ENCODE measurements at regions not wholly inside any gene's neighbourhood (a gene's known extent, or its start where the extent isn't known, plus 50 kb on each side); places are given as distances from the start of the nearest gene placed in this dataset.
"Not testable (repeated sequence)": the region's sequence is repeated elsewhere in the genome, so short reads cannot be mapped to it uniquely, and the experiment has no call there.

DNA sequence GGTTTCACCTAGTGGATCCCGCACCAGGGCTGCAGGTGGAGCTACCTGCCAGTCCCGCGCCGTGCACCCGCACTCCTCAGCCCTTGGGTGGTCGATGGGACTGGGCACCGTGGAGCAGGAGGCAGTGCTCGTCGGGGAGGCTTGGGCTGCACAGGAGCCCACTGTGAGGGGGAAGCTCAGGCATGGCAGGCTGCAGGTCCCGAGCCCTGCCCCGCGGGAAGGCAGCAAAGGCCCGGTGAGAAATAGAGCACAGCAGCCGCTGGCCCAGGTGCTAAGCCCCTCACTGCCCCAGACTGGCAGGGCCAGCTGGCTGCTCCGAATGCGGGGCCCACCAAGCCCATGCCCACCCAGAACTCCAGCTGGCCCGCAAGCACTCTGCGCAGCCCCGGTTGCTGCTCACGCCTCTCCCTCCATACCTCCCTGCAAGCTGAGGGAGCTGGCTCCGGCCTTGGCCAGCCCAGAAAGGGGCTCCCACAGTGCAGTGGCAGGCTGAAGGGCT, 872.7 kb downstream of the PCDH17 start:
- H3K27me3 ChIP-seq (ENCODE audit: control insufficient read depth, insufficient read depth, low read length); H3K9ac ChIP-seq (ENCODE audit: low read depth, low read length); H3K9me3 ChIP-seq (replicated peaks; ENCODE audit: low read length); H3K4me1 ChIP-seq (ENCODE audit: control insufficient read depth, insufficient read depth, low read length); H3K36me3 ChIP-seq (ENCODE audit: insufficient read depth, low read length); H3K4me2 ChIP-seq (ENCODE audit: low read length); H3K4me3 ChIP-seq (ENCODE audit: low read length): not testable (repeated sequence)

DNA sequence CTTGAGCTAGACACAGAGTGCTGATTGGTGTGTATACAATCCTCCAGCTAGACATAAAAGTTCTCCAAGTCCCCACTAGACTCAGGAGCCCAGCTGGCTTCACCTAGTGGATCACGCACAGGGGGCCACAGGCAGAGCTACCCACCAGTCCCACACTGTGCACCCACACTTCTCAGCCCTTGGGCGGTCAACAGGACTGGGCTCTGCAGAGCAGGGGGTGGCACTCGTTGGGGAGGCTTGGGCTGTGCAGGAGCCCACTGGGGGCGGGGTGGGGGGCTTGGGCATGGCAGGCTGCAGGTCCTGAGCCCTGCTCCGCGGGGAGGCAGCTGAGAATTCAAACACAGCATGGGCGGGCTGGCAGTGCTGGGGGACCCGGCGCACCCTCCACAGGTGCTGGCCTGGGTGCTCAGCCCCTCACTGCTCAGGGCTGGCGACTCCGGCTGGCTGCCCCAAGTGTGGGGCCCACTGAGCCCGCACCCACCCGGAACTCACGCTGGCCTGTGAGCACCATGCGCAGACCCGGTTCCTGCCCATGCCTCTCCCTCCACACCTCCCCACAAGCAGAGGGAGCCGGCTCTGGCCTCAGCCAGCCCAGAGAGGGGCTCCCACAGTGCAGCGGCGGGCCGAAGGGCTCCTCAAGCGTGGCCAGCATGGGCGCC, 873.8 kb downstream of the PCDH17 start:
- H3K36me3 ChIP-seq (ENCODE audit: insufficient read depth, low read length); H3K4me2 ChIP-seq (ENCODE audit: low read length); H3K4me1 ChIP-seq (ENCODE audit: control insufficient read depth, insufficient read depth, low read length); H3K27me3 ChIP-seq (ENCODE audit: control insufficient read depth, insufficient read depth, low read length); H3K9me3 ChIP-seq (replicated peaks; ENCODE audit: low read length); H3K4me3 ChIP-seq (ENCODE audit: low read length); H3K9ac ChIP-seq (ENCODE audit: low read depth, low read length): not testable (repeated sequence)

DNA sequence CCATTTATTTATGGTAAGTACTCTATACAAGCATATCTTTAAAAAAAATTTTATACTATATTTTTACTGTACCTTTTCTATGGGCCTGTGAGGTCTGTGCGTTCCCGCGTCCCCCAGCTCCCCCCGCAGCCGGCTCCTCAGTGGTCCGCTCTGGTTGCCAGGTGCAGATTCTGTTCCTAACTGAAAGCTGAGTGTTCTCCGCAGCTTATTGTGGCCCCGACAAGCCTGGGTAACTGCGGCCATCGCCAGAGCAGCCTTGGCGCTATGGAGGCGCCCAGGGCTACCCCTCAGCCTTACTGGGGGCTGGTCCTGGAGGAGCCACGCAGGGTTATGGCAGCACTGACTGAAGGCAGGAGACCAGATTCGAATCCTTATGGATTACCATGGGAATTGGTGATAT, 896.8 kb downstream of the PCDH17 start:
- H3K36me3 ChIP-seq (ENCODE audit: insufficient read depth, low read length), result no peaks in the 10 kb centered on the region
- no peak overlapping the region for H3K4me2 ChIP-seq (ENCODE audit: low read length)
- no peaks in the 10 kb centered on the region for H3K4me1 ChIP-seq (ENCODE audit: control insufficient read depth, insufficient read depth, low read length)
- no peaks in the 10 kb centered on the region for H3K27me3 ChIP-seq (ENCODE audit: control insufficient read depth, insufficient read depth, low read length)
- H3K9me3 ChIP-seq (replicated peaks; ENCODE audit: low read length), result no peaks in the 10 kb centered on the region
- no peak overlapping the region for H3K9ac ChIP-seq (ENCODE audit: low read depth, low read length)
- H3K4me3 ChIP-seq (ENCODE audit: low read length), result no peak overlapping the region

DNA sequence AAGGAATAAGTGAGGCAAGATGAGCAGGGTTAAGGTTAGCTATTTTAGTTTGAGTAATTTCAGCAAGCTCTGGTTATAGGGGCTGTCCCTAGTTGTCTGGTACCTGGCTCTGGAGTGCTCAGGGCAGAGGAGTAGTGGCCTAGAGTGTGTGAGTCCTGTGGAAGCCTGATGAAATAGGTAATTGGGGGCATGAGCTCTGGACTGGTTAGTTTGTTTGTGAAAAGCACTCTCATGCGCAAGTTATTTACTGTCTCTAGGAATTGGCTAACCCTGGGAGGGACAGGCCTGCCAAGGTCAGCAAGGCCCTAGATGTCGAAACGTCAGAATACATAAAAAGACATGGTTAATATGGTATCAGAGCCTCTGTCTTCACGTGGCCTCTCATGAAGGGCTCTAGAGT, 900.1 kb downstream of the PCDH17 start:
- H3K9me3 ChIP-seq (replicated peaks; ENCODE audit: low read length), result no peaks in the 10 kb centered on the region
- no peak overlapping the region for H3K9ac ChIP-seq (ENCODE audit: low read depth, low read length)
- H3K36me3 ChIP-seq (ENCODE audit: insufficient read depth, low read length), result no peaks in the 10 kb centered on the region
- no peak overlapping the region for H3K4me3 ChIP-seq (ENCODE audit: low read length)
- H3K4me2 ChIP-seq (ENCODE audit: low read length), result no peak overlapping the region
- no peaks in the 10 kb centered on the region for H3K27me3 ChIP-seq (ENCODE audit: control insufficient read depth, insufficient read depth, low read length)
- H3K4me1 ChIP-seq (ENCODE audit: control insufficient read depth, insufficient read depth, low read length), result no peaks in the 10 kb centered on the region

DNA sequence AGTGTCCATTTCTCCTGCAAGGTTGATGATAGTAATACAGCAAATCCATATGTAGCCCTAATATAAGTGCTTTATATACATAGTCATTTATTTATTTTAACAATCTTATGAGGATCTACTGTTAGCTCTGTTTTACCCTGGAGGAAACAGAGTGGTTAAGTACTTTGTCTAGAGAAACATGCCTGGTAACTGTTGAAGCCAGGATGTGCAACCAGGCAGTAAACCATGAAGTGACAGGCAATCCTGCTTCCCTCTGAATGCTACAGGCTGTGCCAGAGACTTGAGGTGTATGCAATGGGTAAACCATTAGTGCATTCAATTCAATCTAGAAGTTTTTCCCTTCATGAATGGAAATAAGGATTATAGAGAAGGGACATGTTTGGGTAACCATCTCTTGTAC, 911.0 kb downstream of the PCDH17 start:
- H3K9ac ChIP-seq (ENCODE audit: low read depth, low read length), result no peak overlapping the region
- H3K4me2 ChIP-seq (ENCODE audit: low read length), result no peak overlapping the region
- H3K27me3 ChIP-seq (ENCODE audit: control insufficient read depth, insufficient read depth, low read length), result no peaks in the 10 kb centered on the region
- H3K4me1 ChIP-seq (ENCODE audit: control insufficient read depth, insufficient read depth, low read length), result no peaks in the 10 kb centered on the region
- peaks cover 7% of the 10 kb centered on the region for H3K9me3 ChIP-seq (replicated peaks; ENCODE audit: low read length)
- H3K36me3 ChIP-seq (ENCODE audit: insufficient read depth, low read length), result no peaks in the 10 kb centered on the region
- no peak overlapping the region for H3K4me3 ChIP-seq (ENCODE audit: low read length)

DNA sequence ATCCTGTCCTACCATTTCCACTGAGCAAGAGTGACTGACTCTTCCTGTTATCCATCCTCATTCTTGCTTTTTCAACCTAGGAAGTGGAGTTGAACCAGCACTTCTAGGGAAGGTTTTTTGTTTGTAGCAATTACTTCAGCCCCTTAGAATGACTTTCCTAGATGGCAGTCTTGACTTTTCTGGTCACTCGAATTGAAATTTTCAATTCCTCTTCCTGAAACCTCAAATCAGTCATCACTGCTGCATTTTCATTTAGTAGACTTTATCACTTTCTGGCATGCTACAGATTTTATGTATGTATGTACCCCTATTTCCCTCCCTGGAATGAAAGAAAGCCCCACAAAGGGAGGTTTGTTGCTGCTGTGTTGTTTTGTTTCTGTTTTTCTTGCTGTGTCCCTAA, 915.9 kb downstream of the PCDH17 start:
- Histone ChIP-seq H3K36me3 (ENCODE audit: insufficient read depth, low read length) (no peaks in the 10 kb centered on the region), H3K27me3 (ENCODE audit: control insufficient read depth, insufficient read depth, low read length) (no peaks in the 10 kb centered on the region), H3K4me3 (ENCODE audit: low read length) (no peak overlapping the region), H3K9ac (ENCODE audit: low read depth, low read length) (no peak overlapping the region), H3K9me3 (replicated peaks; ENCODE audit: low read length) (peaks cover 14% of the 10 kb centered on the region), H3K4me2 (ENCODE audit: low read length) (no peak overlapping the region), H3K4me1 (ENCODE audit: control insufficient read depth, insufficient read depth, low read length) (no peaks in the 10 kb centered on the region)

DNA sequence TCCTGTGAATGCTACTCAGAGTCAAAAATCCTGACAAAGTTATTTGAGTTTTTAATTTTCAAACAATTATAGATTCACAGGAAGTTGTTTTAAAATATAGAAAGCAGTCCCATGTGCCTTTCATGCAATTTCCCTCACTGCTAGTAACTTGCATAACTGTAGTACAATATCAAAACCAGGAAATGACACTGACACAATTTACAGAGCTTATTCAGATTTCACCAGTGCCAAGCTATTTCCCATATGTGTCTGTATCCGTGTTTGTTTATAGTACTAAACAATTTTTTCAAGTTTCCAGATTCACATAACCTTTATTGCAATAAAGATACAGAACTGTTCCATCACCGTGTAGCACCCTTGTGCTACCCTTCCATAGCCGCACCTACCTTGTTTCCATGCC, 934.6 kb downstream of the PCDH17 start:
- H3K4me3 ChIP-seq (ENCODE audit: low read length), result no peak overlapping the region
- H3K36me3 ChIP-seq (ENCODE audit: insufficient read depth, low read length), result no peaks in the 10 kb centered on the region
- no peaks in the 10 kb centered on the region for H3K4me1 ChIP-seq (ENCODE audit: control insufficient read depth, insufficient read depth, low read length)
- peaks cover 7% of the 10 kb centered on the region for H3K9me3 ChIP-seq (replicated peaks; ENCODE audit: low read length)
- no peak overlapping the region for H3K9ac ChIP-seq (ENCODE audit: low read depth, low read length)
- no peaks in the 10 kb centered on the region for H3K27me3 ChIP-seq (ENCODE audit: control insufficient read depth, insufficient read depth, low read length)
- no peak overlapping the region for H3K4me2 ChIP-seq (ENCODE audit: low read length)

DNA sequence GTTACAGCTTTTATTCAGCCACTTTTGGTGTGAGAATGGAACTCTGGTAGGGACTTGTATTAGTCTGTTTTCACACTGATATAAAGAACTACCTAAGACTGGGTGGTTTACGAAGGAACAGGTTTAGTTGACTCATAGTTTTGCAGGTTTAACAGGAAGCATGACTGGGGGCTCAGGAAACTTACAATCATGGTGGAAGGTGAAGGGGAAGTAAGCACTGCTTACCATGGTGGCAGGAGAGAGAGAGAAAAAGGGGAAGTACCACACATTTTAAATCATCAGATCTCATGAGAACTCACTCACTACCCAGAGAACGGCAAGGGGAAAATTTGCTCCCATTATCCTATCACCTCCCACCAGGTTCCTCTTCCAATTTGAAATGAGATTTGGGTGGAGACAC, 942.2 kb downstream of the PCDH17 start:
- H3K27me3 ChIP-seq (ENCODE audit: control insufficient read depth, insufficient read depth, low read length), result no peaks in the 10 kb centered on the region
- no peak overlapping the region for H3K4me2 ChIP-seq (ENCODE audit: low read length)
- H3K9me3 ChIP-seq (replicated peaks; ENCODE audit: low read length), result peaks cover 6% of the 10 kb centered on the region

DNA sequence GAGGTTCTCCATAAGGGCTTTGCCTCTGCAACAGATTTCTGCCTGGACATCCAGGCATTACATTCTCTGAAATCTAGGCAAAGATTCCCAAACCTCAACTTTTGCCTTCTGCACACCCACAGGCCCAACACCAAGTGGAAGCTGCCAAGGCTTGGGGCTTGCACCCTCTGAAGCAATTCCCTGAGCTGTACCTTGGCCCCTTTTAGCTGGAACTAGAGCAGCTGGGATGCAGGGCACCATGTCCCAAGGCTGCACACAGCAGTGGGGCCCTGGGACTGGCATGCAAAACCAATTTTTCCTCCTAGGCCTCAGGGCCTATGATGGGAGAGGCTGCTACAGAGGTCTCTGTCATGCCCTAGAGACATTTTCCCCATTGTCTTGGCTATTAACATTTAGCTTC, 943.2 kb downstream of the PCDH17 start:
- Histone ChIP-seq H3K4me1 (ENCODE audit: control insufficient read depth, insufficient read depth, low read length) (no peaks in the 10 kb centered on the region), H3K4me2 (ENCODE audit: low read length) (no peak overlapping the region), H3K4me3 (ENCODE audit: low read length) (no peak overlapping the region), H3K27me3 (ENCODE audit: control insufficient read depth, insufficient read depth, low read length) (no peaks in the 10 kb centered on the region), H3K36me3 (ENCODE audit: insufficient read depth, low read length) (no peaks in the 10 kb centered on the region), H3K9me3 (replicated peaks; ENCODE audit: low read length) (peaks cover 9% of the 10 kb centered on the region), H3K9ac (ENCODE audit: low read depth, low read length) (no peak overlapping the region)

More for the DNA sequence above, 942.2 kb downstream of the PCDH17 start:
- no peaks in the 10 kb centered on the region for H3K36me3 ChIP-seq (ENCODE audit: insufficient read depth, low read length)
- H3K9ac ChIP-seq (ENCODE audit: low read depth, low read length), result no peak overlapping the region
- no peak overlapping the region for H3K4me3 ChIP-seq (ENCODE audit: low read length)
- no peaks in the 10 kb centered on the region for H3K4me1 ChIP-seq (ENCODE audit: control insufficient read depth, insufficient read depth, low read length)

DNA sequence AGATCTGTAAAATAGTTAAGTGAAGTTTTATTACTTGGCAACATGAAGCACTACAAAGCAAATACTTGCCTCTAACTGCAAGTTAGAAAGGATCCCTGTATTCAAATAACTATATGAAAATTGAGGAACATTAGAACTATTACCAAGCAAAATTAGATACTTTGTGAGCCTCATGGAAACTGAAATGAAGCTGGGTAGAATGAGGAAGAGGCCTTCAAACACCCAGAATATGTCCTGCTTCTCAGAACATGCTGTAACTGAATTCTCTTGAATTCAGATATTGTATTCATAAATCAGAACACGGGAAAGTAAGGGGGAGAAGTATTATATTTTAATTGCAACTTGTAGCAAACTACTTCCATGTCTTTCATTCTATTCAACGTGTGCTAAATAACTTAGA, 947.9 kb downstream of the PCDH17 start:
- Histone ChIP-seq H3K4me3 (ENCODE audit: low read length) (no peak overlapping the region), H3K9me3 (replicated peaks; ENCODE audit: low read length) (peaks cover 4% of the 10 kb centered on the region), H3K36me3 (ENCODE audit: insufficient read depth, low read length) (no peaks in the 10 kb centered on the region), H3K27me3 (ENCODE audit: control insufficient read depth, insufficient read depth, low read length) (no peaks in the 10 kb centered on the region), H3K9ac (ENCODE audit: low read depth, low read length) (no peak overlapping the region), H3K4me2 (ENCODE audit: low read length) (no peak overlapping the region), H3K4me1 (ENCODE audit: control insufficient read depth, insufficient read depth, low read length) (no peaks in the 10 kb centered on the region)

DNA sequence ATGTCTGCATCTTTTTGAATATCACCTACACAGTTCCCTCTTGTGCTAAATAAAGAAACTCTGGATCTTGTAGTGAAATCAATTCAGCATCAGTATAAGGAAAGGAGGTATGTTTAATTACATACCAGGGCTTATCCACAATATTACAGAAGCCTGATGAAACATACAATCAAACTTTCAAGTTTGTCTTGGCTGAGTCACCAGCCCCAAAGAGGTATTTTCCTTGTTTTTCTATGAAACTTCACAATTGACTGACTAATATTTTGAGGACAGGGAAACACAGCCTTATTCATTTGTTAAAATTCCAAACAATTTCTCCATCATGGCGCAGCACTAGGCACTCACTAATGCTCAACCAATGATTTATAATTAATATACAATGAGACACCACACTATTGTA, 952.4 kb downstream of the PCDH17 start:
- no peaks in the 10 kb centered on the region for H3K4me1 ChIP-seq (ENCODE audit: control insufficient read depth, insufficient read depth, low read length)
- H3K4me3 ChIP-seq (ENCODE audit: low read length), result no peak overlapping the region
- peaks cover under 1% of the 10 kb centered on the region for H3K9me3 ChIP-seq (replicated peaks; ENCODE audit: low read length)
- H3K4me2 ChIP-seq (ENCODE audit: low read length), result no peak overlapping the region
- no peaks in the 10 kb centered on the region for H3K27me3 ChIP-seq (ENCODE audit: control insufficient read depth, insufficient read depth, low read length)
- H3K9ac ChIP-seq (ENCODE audit: low read depth, low read length), result no peak overlapping the region
- no peaks in the 10 kb centered on the region for H3K36me3 ChIP-seq (ENCODE audit: insufficient read depth, low read length)

DNA sequence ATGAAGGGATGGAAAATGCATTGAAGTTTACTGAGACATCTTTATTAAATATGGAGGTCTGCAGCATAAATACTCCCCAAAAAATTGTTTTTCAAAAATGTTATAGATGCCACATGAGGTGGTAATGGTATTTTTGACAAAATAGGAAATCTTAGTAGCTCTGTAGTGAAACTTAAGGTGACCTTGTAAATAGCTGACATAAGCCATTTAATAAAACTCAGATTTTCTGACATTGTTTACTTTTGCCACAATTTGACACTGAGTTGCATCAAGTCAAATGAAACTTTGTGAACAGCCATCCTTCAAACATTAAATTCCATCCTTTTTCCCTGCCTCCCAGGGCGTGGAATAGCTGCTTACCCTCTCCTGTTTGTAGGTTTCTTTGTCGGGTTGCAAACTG, 953.1 kb downstream of the PCDH17 start:
- H3K36me3 ChIP-seq (ENCODE audit: insufficient read depth, low read length), result no peaks in the 10 kb centered on the region
- H3K4me2 ChIP-seq (ENCODE audit: low read length), result no peak overlapping the region
- no peaks in the 10 kb centered on the region for H3K4me1 ChIP-seq (ENCODE audit: control insufficient read depth, insufficient read depth, low read length)
- no peaks in the 10 kb centered on the region for H3K27me3 ChIP-seq (ENCODE audit: control insufficient read depth, insufficient read depth, low read length)
- no peaks in the 10 kb centered on the region for H3K9me3 ChIP-seq (replicated peaks; ENCODE audit: low read length)
- no peak overlapping the region for H3K4me3 ChIP-seq (ENCODE audit: low read length)
- H3K9ac ChIP-seq (ENCODE audit: low read depth, low read length), result no peak overlapping the region
